Muscle of leg (tissue), 3 donors: ENCODE measurements at regions not wholly inside any gene's neighbourhood (a gene's known extent, or its start where the extent isn't known, plus 50 kb on each side); places are given as distances from the start of the nearest gene placed in this dataset.
"Not testable (repeated sequence)": the region's sequence is repeated elsewhere in the genome, so short reads cannot be mapped to it uniquely, and the experiment has no call there.

Experiments used
- DNase-seq: peaks from one replicate; pipeline ENCODE4 v3.0.0; 2013
- H3K27ac ChIP-seq: one replicate; pipeline ENCODE4 v1.5.1; 2013; ENCODE audit warnings: mild to moderate bottlenecking, low read length, control low read depth
- H3K27me3 ChIP-seq: one replicate; pipeline ENCODE4 v1.6.1; 2013; ENCODE audit warnings: low read length; ENCODE audit not compliant: control insufficient read depth, insufficient read depth
- H3K36me3 ChIP-seq: one replicate; pipeline ENCODE4 v1.6.1; 2013; ENCODE audit warnings: low read length; ENCODE audit not compliant: control insufficient read depth, insufficient read depth
- H3K4me1 ChIP-seq: one replicate; pipeline ENCODE4 v1.6.1; 2013; ENCODE audit warnings: low read length; ENCODE audit not compliant: control insufficient read depth, insufficient read depth
- H3K4me3 ChIP-seq: one replicate; pipeline ENCODE4 v1.5.1; 2013; ENCODE audit warnings: low read length, control low read depth
- H3K9me3 ChIP-seq: replicated peaks from 2 replicates; pipeline ENCODE4 v1.6.1; 2013; ENCODE audit warnings: low read depth, low read length; ENCODE audit not compliant: control insufficient read depth
- WGBS: methylation state at CpG from one replicate; pipeline ENCODE4 v1.1.5; 2013; ENCODE audit warnings: missing lambda C conversion rate; ENCODE audit not compliant: insufficient coverage; 5-methylcytosine and 5-hydroxymethylcytosine counted together

- H3K4me1 ChIP-seq: no peaks in the 10 kb centered on the region
- H3K4me3 ChIP-seq: no peak overlapping the region
- no CpG with 5 or more reads among the region's 5 CpGs for WGBS
Measured at GRCh38 chr14:48251290-48251689, 575.9 kb upstream of the MDGA2 start.

GRCh38 chr14:48250575-48250974, 575.2 kb upstream of the MDGA2 start:
- Histone ChIP-seq H3K27me3 (no peaks in the 10 kb centered on the region), H3K9me3 (no peaks in the 10 kb centered on the region), H3K36me3 (no peaks in the 10 kb centered on the region), H3K4me1 (no peaks in the 10 kb centered on the region), H3K27ac (no peak overlapping the region), H3K4me3 (no peak overlapping the region)
- no CpG with 5 or more reads among the region's 5 CpGs for WGBS
- DNase-seq: no peak

More at GRCh38 chr14:48251290-48251689, 575.9 kb upstream of the MDGA2 start:
- no peaks in the 10 kb centered on the region for H3K9me3 ChIP-seq
- no peaks in the 10 kb centered on the region for H3K27me3 ChIP-seq
- DNase-seq: no peak
- no peaks in the 10 kb centered on the region for H3K36me3 ChIP-seq
- H3K27ac ChIP-seq: no peak overlapping the region

GRCh38 chr14:48247977-48248376, 572.6 kb upstream of the MDGA2 start:
- Histone ChIP-seq H3K4me1 (no peaks in the 10 kb centered on the region), H3K27me3 (no peaks in the 10 kb centered on the region), H3K4me3 (no peak overlapping the region), H3K27ac (no peak overlapping the region), H3K36me3 (no peaks in the 10 kb centered on the region), H3K9me3 (no peaks in the 10 kb centered on the region)
- WGBS: 25% methylated on average over 1 of the region's 2 CpGs
- no peak for DNase-seq

GRCh38 chr14:48243900-48244299, 568.5 kb upstream of the MDGA2 start:
- Histone ChIP-seq H3K27me3 (no peaks in the 10 kb centered on the region), H3K36me3 (no peaks in the 10 kb centered on the region), H3K4me3 (no peak overlapping the region), H3K9me3 (no peaks in the 10 kb centered on the region), H3K4me1 (no peaks in the 10 kb centered on the region), H3K27ac (no peak overlapping the region)
- WGBS: 86% methylated on average over 1 of the region's 3 CpGs
- DNase-seq: no peak

- DNase-seq: no peak
- H3K36me3 ChIP-seq: no peaks in the 10 kb centered on the region
Measured at GRCh38 chr14:48229091-48229490, 553.7 kb upstream of the MDGA2 start.

GRCh38 chr14:48193893-48194292, 518.5 kb upstream of the MDGA2 start:
- no peak overlapping the region for H3K4me3 ChIP-seq
- H3K4me1 ChIP-seq: no peaks in the 10 kb centered on the region
- H3K9me3 ChIP-seq: no peaks in the 10 kb centered on the region
- 86% methylated on average over 13 of the region's 13 CpGs for WGBS
- no peaks in the 10 kb centered on the region for H3K36me3 ChIP-seq
- no peak overlapping the region for H3K27ac ChIP-seq
- H3K27me3 ChIP-seq: no peaks in the 10 kb centered on the region
- no peak for DNase-seq

More at GRCh38 chr14:48229091-48229490, 553.7 kb upstream of the MDGA2 start:
- H3K27me3 ChIP-seq: no peaks in the 10 kb centered on the region
- no peak overlapping the region for H3K4me3 ChIP-seq
- no peaks in the 10 kb centered on the region for H3K4me1 ChIP-seq
- no peaks in the 10 kb centered on the region for H3K9me3 ChIP-seq
- H3K27ac ChIP-seq: no peak overlapping the region

- WGBS: no CpG with 5 or more reads among the region's 1 CpG
- not testable (repeated sequence) for H3K36me3 ChIP-seq, H3K4me3 ChIP-seq, H3K4me1 ChIP-seq, H3K27ac ChIP-seq, DNase-seq, H3K9me3 ChIP-seq, H3K27me3 ChIP-seq
Measured at GRCh38 chr14:48149624-48150023, 474.2 kb upstream of the MDGA2 start.

GRCh38 chr14:48140804-48141203, 465.4 kb upstream of the MDGA2 start:
- DNase-seq: peak; percentile 29
- no peaks in the 10 kb centered on the region for H3K4me1 ChIP-seq
- H3K36me3 ChIP-seq: no peaks in the 10 kb centered on the region
- no CpG with 5 or more reads among the region's 3 CpGs for WGBS
- no peaks in the 10 kb centered on the region for H3K27me3 ChIP-seq
- H3K4me3 ChIP-seq: no peak overlapping the region
- no peaks in the 10 kb centered on the region for H3K9me3 ChIP-seq
- H3K27ac ChIP-seq: no peak overlapping the region

- no peak overlapping the region for H3K27ac ChIP-seq
- no peaks in the 10 kb centered on the region for H3K9me3 ChIP-seq
- no peaks in the 10 kb centered on the region for H3K36me3 ChIP-seq
- no peaks in the 10 kb centered on the region for H3K4me1 ChIP-seq
- DNase-seq: no peak
- no peak overlapping the region for H3K4me3 ChIP-seq
- H3K27me3 ChIP-seq: no peaks in the 10 kb centered on the region
Measured at GRCh38 chr14:48129472-48129871, 454.1 kb upstream of the MDGA2 start.

GRCh38 chr14:48127674-48128073, 452.3 kb upstream of the MDGA2 start:
- no peaks in the 10 kb centered on the region for H3K36me3 ChIP-seq
- no peaks in the 10 kb centered on the region for H3K9me3 ChIP-seq
- no peak overlapping the region for H3K4me3 ChIP-seq
- no peak overlapping the region for H3K27ac ChIP-seq
- DNase-seq: no peak
- no peaks in the 10 kb centered on the region for H3K27me3 ChIP-seq
- WGBS: no CpG with 5 or more reads among the region's 5 CpGs
- no peaks in the 10 kb centered on the region for H3K4me1 ChIP-seq

GRCh38 chr14:48125654-48126053, 450.2 kb upstream of the MDGA2 start:
- no peaks in the 10 kb centered on the region for H3K9me3 ChIP-seq
- H3K27ac ChIP-seq: no peak overlapping the region
- H3K4me3 ChIP-seq: no peak overlapping the region
- DNase-seq: peak; percentile 33
- no peaks in the 10 kb centered on the region for H3K36me3 ChIP-seq
- WGBS: 30% methylated on average over 4 of the region's 4 CpGs
- H3K4me1 ChIP-seq: no peaks in the 10 kb centered on the region
- H3K27me3 ChIP-seq: no peaks in the 10 kb centered on the region
